ENCODE measurements at regions not wholly inside any gene's neighbourhood (a gene's known extent, or its start where the extent isn't known, plus 50 kb on each side); places are given as distances from the start of the nearest gene placed in this dataset.
A peak's percentile ranks its signal among the peaks of the same experiment; 100 is the strongest.

DNA sequence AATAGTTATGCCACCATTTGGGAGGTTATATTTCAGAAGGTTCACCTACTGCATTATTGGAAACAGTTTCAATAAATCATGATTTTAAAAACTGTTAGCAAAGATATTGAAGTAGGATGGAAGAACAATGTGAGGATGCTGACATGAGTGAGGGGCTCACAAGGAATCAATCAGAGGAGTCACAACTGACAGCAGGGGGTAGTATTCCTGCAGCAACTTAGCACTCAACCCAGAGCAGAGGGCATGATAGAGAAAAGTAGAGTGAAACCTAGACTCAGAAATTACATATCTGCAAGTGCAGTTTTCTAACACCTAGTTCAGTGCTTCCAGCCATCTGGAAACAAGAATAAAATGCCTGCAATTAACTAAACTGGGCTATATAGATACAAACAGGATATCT is 772.5 kb upstream of the USP15 start:
- Histone ChIP-seq H2AFZ (ENCODE audit: low read depth, low read length) (no peak overlapping the region), H3K4me3 (ENCODE audit: low read length) (no peak overlapping the region), H4K20me1 (ENCODE audit: insufficient read depth) (no peaks in the 10 kb centered on the region), H3K9ac (ENCODE audit: low read length) (no peak overlapping the region), H3K27me3 (ENCODE audit: insufficient read depth, low read depth, low read length) (no peaks in the 10 kb centered on the region), H3F3A (ENCODE audit: insufficient read depth, low read length, poor library complexity, severe bottlenecking) (no peaks in the 10 kb centered on the region), H3K9me3 (ENCODE audit: low read length) (no peaks in the 10 kb centered on the region), H3K9me2 (ENCODE audit: insufficient read depth, low read length) (no peaks in the 10 kb centered on the region), H3K4me2 (ENCODE audit: low read length) (no peak overlapping the region), H3K36me3 (ENCODE audit: insufficient read depth, low read length) (no peaks in the 10 kb centered on the region), H3K79me2 (replicated peaks; ENCODE audit: insufficient read depth, low read length) (no peaks in the 10 kb centered on the region), H3K27ac (ENCODE audit: low read length) (no peak overlapping the region)
- peak; percentile 49 for TF ChIP-seq SMC3 (conservative IDR thresholded peaks at IDR 0.05; ENCODE audit: poor library complexity)
- TF ChIP-seq, protein P1, sequence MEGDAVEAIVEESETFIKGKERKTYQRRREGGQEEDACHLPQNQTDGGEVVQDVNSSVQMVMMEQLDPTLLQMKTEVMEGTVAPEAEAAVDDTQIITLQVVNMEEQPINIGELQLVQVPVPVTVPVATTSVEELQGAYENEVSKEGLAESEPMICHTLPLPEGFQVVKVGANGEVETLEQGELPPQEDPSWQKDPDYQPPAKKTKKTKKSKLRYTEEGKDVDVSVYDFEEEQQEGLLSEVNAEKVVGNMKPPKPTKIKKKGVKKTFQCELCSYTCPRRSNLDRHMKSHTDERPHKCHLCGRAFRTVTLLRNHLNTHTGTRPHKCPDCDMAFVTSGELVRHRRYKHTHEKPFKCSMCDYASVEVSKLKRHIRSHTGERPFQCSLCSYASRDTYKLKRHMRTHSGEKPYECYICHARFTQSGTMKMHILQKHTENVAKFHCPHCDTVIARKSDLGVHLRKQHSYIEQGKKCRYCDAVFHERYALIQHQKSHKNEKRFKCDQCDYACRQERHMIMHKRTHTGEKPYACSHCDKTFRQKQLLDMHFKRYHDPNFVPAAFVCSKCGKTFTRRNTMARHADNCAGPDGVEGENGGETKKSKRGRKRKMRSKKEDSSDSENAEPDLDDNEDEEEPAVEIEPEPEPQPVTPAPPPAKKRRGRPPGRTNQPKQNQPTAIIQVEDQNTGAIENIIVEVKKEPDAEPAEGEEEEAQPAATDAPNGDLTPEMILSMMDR (IDR thresholded peaks at IDR 0.05; ENCODE audit: poor library complexity, severe bottlenecking): peak; percentile 39
- TF ChIP-seq, protein P2, sequence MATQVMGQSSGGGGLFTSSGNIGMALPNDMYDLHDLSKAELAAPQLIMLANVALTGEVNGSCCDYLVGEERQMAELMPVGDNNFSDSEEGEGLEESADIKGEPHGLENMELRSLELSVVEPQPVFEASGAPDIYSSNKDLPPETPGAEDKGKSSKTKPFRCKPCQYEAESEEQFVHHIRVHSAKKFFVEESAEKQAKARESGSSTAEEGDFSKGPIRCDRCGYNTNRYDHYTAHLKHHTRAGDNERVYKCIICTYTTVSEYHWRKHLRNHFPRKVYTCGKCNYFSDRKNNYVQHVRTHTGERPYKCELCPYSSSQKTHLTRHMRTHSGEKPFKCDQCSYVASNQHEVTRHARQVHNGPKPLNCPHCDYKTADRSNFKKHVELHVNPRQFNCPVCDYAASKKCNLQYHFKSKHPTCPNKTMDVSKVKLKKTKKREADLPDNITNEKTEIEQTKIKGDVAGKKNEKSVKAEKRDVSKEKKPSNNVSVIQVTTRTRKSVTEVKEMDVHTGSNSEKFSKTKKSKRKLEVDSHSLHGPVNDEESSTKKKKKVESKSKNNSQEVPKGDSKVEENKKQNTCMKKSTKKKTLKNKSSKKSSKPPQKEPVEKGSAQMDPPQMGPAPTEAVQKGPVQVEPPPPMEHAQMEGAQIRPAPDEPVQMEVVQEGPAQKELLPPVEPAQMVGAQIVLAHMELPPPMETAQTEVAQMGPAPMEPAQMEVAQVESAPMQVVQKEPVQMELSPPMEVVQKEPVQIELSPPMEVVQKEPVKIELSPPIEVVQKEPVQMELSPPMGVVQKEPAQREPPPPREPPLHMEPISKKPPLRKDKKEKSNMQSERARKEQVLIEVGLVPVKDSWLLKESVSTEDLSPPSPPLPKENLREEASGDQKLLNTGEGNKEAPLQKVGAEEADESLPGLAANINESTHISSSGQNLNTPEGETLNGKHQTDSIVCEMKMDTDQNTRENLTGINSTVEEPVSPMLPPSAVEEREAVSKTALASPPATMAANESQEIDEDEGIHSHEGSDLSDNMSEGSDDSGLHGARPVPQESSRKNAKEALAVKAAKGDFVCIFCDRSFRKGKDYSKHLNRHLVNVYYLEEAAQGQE (IDR thresholded peaks at IDR 0.05; ENCODE audit: borderline replicate concordance): no peak
- TF ChIP-seq RAD21 (conservative IDR thresholded peaks at IDR 0.05): peak; percentile 50
- no peak for TF ChIP-seq MXI1 (conservative IDR thresholded peaks at IDR 0.05; ENCODE audit: poor library complexity, severe bottlenecking)
- TF ChIP-seq EZH2 (IDR thresholded peaks at IDR 0.05; ENCODE audit: borderline replicate concordance, insufficient read depth, low read length, poor library complexity, severe bottlenecking): no peak
- TF ChIP-seq EP300 (conservative IDR thresholded peaks at IDR 0.05; ENCODE audit: poor library complexity, severe bottlenecking): peak; percentile 78
- peak; percentile 69 for TF ChIP-seq POLR2AphosphoS5 (IDR thresholded peaks at IDR 0.05)

DNA sequence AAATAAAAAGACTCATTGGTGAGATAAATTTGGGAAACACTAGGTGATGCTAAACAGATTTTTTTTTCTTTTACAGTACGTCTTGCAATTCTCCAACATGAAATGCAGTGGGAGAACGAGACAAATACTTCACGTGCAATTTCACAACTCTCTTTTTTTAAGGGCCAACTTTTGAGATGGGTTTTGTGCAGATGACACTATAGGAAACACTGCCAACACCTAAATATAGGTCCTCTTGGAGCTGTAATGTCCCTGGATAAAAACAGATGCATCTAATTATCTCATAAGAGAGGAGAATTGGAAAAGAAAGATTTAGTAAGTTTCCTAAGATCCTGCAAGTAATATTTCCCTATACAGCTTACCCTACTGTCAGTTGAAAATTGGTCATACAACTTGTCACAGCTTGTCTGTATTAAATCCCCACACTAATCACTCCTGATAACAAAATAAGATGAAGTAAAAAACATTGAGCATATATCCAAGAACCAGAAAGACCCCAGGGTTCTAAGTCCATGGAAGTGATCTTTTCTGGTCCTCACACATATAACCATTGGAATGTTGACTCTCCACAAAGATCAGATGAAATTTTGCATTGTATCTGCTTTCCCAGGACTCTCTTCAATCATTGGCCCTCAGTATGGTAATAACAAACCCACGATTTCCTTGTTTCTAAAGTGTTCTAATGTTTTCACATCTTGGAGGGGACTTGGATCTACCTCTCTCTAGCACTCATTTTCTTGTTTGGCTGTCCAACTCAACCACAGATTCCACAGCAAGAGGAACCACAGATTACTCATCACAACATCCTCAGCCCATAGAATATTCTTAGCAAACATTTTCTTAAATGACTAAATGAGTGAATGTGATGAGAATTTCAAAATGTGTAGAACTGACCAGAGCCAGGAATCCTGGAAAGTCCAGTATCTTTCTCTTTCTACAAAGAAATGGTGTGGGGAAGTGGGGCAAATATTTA is 769.4 kb upstream of the USP15 start:
- Histone ChIP-seq H3K4me2 (ENCODE audit: low read length) (no peak overlapping the region), H3K9me2 (ENCODE audit: insufficient read depth, low read length) (no peaks in the 10 kb centered on the region), H3K4me3 (ENCODE audit: low read length) (no peak overlapping the region), H3K79me2 (replicated peaks; ENCODE audit: insufficient read depth, low read length) (no peaks in the 10 kb centered on the region), H3F3A (ENCODE audit: insufficient read depth, low read length, poor library complexity, severe bottlenecking) (no peaks in the 10 kb centered on the region), H3K27me3 (ENCODE audit: insufficient read depth, low read depth, low read length) (no peaks in the 10 kb centered on the region), H3K9me3 (ENCODE audit: low read length) (no peaks in the 10 kb centered on the region), H3K9ac (ENCODE audit: low read length) (no peak overlapping the region), H4K20me1 (ENCODE audit: insufficient read depth) (no peaks in the 10 kb centered on the region), H2AFZ (ENCODE audit: low read depth, low read length) (no peak overlapping the region), H3K36me3 (ENCODE audit: insufficient read depth, low read length) (no peaks in the 10 kb centered on the region), H3K27ac (ENCODE audit: low read length) (no peak overlapping the region)
- TF ChIP-seq POLR2AphosphoS5 (IDR thresholded peaks at IDR 0.05) (no peak), EP300 (conservative IDR thresholded peaks at IDR 0.05; ENCODE audit: poor library complexity, severe bottlenecking) (no peak), SMC3 (conservative IDR thresholded peaks at IDR 0.05; ENCODE audit: poor library complexity) (no peak), RAD21 (conservative IDR thresholded peaks at IDR 0.05) (no peak), TAF1 (IDR thresholded peaks at IDR 0.05; ENCODE audit: low read depth) (no peak), EZH2 (IDR thresholded peaks at IDR 0.05; ENCODE audit: borderline replicate concordance, insufficient read depth, low read length, poor library complexity, severe bottlenecking) (no peak), MXI1 (conservative IDR thresholded peaks at IDR 0.05; ENCODE audit: poor library complexity, severe bottlenecking) (no peak)
- TF ChIP-seq, protein P1 (IDR thresholded peaks at IDR 0.05; ENCODE audit: poor library complexity, severe bottlenecking): no peak
- TF ChIP-seq, protein P2 (IDR thresholded peaks at IDR 0.05; ENCODE audit: borderline replicate concordance): no peak

Data from neural cell (in vitro differentiated cells).